IMR-90 (cell line): ENCODE measurements at regions not wholly inside any gene's neighbourhood (a gene's known extent, or its start where the extent isn't known, plus 50 kb on each side); places are given as distances from the start of the nearest gene placed in this dataset.

ENCODE experiments used
- ATAC-seq: fragments of 200-7000 bp; cut with Tn5 transposase; 2 replicates; pipeline ENCODE4 v1.9.1; 2020; ENCODE audit warnings: low read depth, mild to moderate bottlenecking, moderate library complexity
- BruUV-seq: library from RNA; stranded (reverse); fragments of 400-500 nt; replicated peaks from 2 replicates; lab custom pipeline; 2021; lab: Mats Ljungman, UMichigan
- CTCF ChIA-PET: fragments of 300-600 bp; formaldehyde crosslinking; extraction: SDS; loops from one replicate; lab custom pipeline; 2021; ENCODE audit warnings: antibody characterized with exemption; lab: Yijun Ruan, JAX
- POLR2A ChIA-PET: fragments of 300-600 bp; sonication (Branson Sonifier 250); formaldehyde crosslinking; loops from one replicate; lab custom pipeline; 2022; ENCODE audit warnings: antibody characterized with exemption; ENCODE audit not compliant: unreplicated experiment; lab: Charles Lee
- DNase-seq: peaks from one replicate; pipeline ENCODE4 v3.0.0; 2013
- H2AFZ ChIP-seq: replicated peaks from 2 replicates; pipeline ENCODE3; 2013; ENCODE audit warnings: low read length, mild to moderate bottlenecking; ENCODE audit not compliant: poor library complexity
- H2AK5ac ChIP-seq: 2 replicates; pipeline ENCODE4 v1.6.1; 2013; ENCODE audit warnings: low read depth, low read length, inconsistent platforms
- H2AK9ac ChIP-seq: replicated peaks from 2 replicates; pipeline ENCODE3; 2013; ENCODE audit warnings: mild to moderate bottlenecking, low read depth, low read length, moderate library complexity; ENCODE audit not compliant: poor library complexity
- H2BK120ac ChIP-seq: 2 replicates; pipeline ENCODE4 v1.6.1; 2013; ENCODE audit warnings: low read depth, low read length, inconsistent platforms
- H2BK15ac ChIP-seq: 3 replicates; pipeline ENCODE4 v1.6.1; 2013; ENCODE audit warnings: low read depth, low read length, inconsistent platforms
- H2BK20ac ChIP-seq: 2 replicates; pipeline ENCODE4 v1.6.1; 2013; ENCODE audit warnings: low read depth, mild to moderate bottlenecking, inconsistent platforms, low read length, moderate library complexity
- H2BK5ac ChIP-seq: 2 replicates; pipeline ENCODE4 v1.6.1; 2013; ENCODE audit warnings: mild to moderate bottlenecking, low read depth, low read length, inconsistent platforms; ENCODE audit not compliant: poor library complexity, severe bottlenecking
- H3K14ac ChIP-seq: replicated peaks from 2 replicates; pipeline ENCODE4 v1.6.1; 2013; ENCODE audit warnings: low read depth, low read length, inconsistent platforms
- H3K18ac ChIP-seq: 2 replicates; pipeline ENCODE4 v1.6.1; 2013; ENCODE audit warnings: low read depth, low read length, control low read depth
- H3K23ac ChIP-seq: 2 replicates; pipeline ENCODE4 v1.6.1; 2013; ENCODE audit warnings: low read depth, low read length, inconsistent platforms
- H3K27ac ChIP-seq: 2 replicates; pipeline ENCODE4 v1.5.1; 2013; ENCODE audit warnings: mild to moderate bottlenecking, control low read depth, low read length; ENCODE audit not compliant: insufficient read depth
- H3K27me3 ChIP-seq: 2 replicates; pipeline ENCODE4 v1.6.1; 2013; ENCODE audit warnings: low read length; ENCODE audit not compliant: control insufficient read depth, insufficient read depth
- H3K36me3 ChIP-seq: 2 replicates; pipeline ENCODE4 v1.6.1; 2013; ENCODE audit warnings: low read length, mixed read lengths; ENCODE audit not compliant: control insufficient read depth, insufficient read depth
- H3K4ac ChIP-seq: 2 replicates; pipeline ENCODE4 v1.6.1; 2013; ENCODE audit warnings: low read depth, low read length, inconsistent platforms
- H3K4me1 ChIP-seq: 2 replicates; pipeline ENCODE4 v1.6.1; 2013; ENCODE audit warnings: low read length, mixed read lengths; ENCODE audit not compliant: control insufficient read depth, insufficient read depth
- H3K4me2 ChIP-seq: 2 replicates; pipeline ENCODE4 v1.6.1; 2013; ENCODE audit warnings: low read depth, mild to moderate bottlenecking, control low read depth, low read length, moderate library complexity
- H3K4me3 ChIP-seq: 2 replicates; pipeline ENCODE4 v1.5.1; 2013; ENCODE audit warnings: low read depth, mild to moderate bottlenecking, control low read depth, low read length, moderate library complexity; ENCODE audit not compliant: insufficient read depth
- H3K56ac ChIP-seq: 2 replicates; pipeline ENCODE4 v1.6.1; 2013; ENCODE audit warnings: low read length, inconsistent platforms; ENCODE audit not compliant: insufficient read depth; ENCODE audit errors: extremely low read depth
- H3K79me1 ChIP-seq, 2 experiments: 2 replicates each; pipeline ENCODE4 v1.6.1; 2013; ENCODE audit warnings: low read length in 2 of 2, inconsistent platforms in 1 of 2, low read depth in 1 of 2
- H3K9ac ChIP-seq: 2 replicates; pipeline ENCODE4 v1.6.1; 2013; ENCODE audit warnings: low read depth, low read length, control low read depth
- H3K9me1 ChIP-seq: 2 replicates; pipeline ENCODE4 v1.6.1; 2013; ENCODE audit warnings: low read length, inconsistent platforms; ENCODE audit not compliant: insufficient read depth
- H3K9me3 ChIP-seq: 2 replicates; pipeline ENCODE4 v1.6.1; 2013; ENCODE audit warnings: low read length; ENCODE audit not compliant: control insufficient read depth, insufficient read depth
- H4K20me1 ChIP-seq: 2 replicates; pipeline ENCODE4 v1.6.1; 2013; ENCODE audit warnings: low read length, inconsistent platforms; ENCODE audit not compliant: insufficient read depth
- H4K5ac ChIP-seq: 2 replicates; pipeline ENCODE4 v1.6.1; 2013; ENCODE audit warnings: mild to moderate bottlenecking, low read depth, low read length, control low read depth
- H4K8ac ChIP-seq, 2 experiments: 2 replicates each; pipeline ENCODE4 v1.6.1; 2013; ENCODE audit warnings: low read depth in 2 of 2, low read length in 2 of 2, control low read depth in 1 of 2, inconsistent platforms in 1 of 2
- H4K91ac ChIP-seq: 2 replicates; pipeline ENCODE4 v1.6.1; 2013; ENCODE audit warnings: low read depth, low read length, inconsistent platforms; ENCODE audit not compliant: insufficient read depth
- BHLHE40 ChIP-seq: fragments of 150-350 bp; IDR thresholded peaks from 2 replicates; pipeline ENCODE4 v1.6.1; 2016; ENCODE audit warnings: mild to moderate bottlenecking, low read depth, low read length
- CEBPB ChIP-seq: IDR thresholded peaks from 2 replicates; pipeline ENCODE4 v1.6.1; 2012; ENCODE audit warnings: low read depth, low read length, improper control_type of control experiment
- CHD1 ChIP-seq: IDR thresholded peaks from 2 replicates; pipeline ENCODE4 v1.6.1; 2012; ENCODE audit warnings: low read depth, low read length, improper control_type of control experiment
- CTCF ChIP-seq: conservative IDR thresholded peaks from 2 replicates; pipeline ENCODE4 v1.5.1; 2012; ENCODE audit warnings: mild to moderate bottlenecking, low read depth, low read length, improper control_type of control experiment
- ELK1 ChIP-seq: fragments of 150-350 bp; IDR thresholded peaks from 2 replicates; pipeline ENCODE4 v1.6.1; 2016; ENCODE audit warnings: low read depth, mild to moderate bottlenecking, low read length, moderate library complexity, borderline replicate concordance
- FOS ChIP-seq: fragments of 150-350 bp; IDR thresholded peaks from 2 replicates; pipeline ENCODE4 v1.6.1; 2016; ENCODE audit warnings: low read depth, low read length
- MAFK ChIP-seq: IDR thresholded peaks from 2 replicates; pipeline ENCODE4 v1.6.1; 2012; ENCODE audit warnings: low read depth, low read length, improper control_type of control experiment
- NFE2L2 ChIP-seq: fragments of 150-350 bp; IDR thresholded peaks from 2 replicates; pipeline ENCODE4 v1.6.1; 2016; ENCODE audit warnings: low read depth, mild to moderate bottlenecking, low read length
- POLR2A ChIP-seq: IDR thresholded peaks from 2 replicates; pipeline ENCODE4 v1.6.1; 2012; ENCODE audit warnings: mild to moderate bottlenecking, low read depth, low read length
- RAD21 ChIP-seq: IDR thresholded peaks from 2 replicates; pipeline ENCODE4 v1.6.1; 2012; ENCODE audit warnings: low read length, improper control_type of control experiment
- RCOR1 ChIP-seq: IDR thresholded peaks from 2 replicates; pipeline ENCODE4 v1.6.1; 2012; ENCODE audit warnings: mild to moderate bottlenecking, low read length, improper control_type of control experiment; ENCODE audit not compliant: insufficient replicate concordance
- RFX5 ChIP-seq: IDR thresholded peaks from 2 replicates; pipeline ENCODE4 v1.8.0; 2012; ENCODE audit warnings: low read depth, mild to moderate bottlenecking, low read length, moderate library complexity
- SMC3 ChIP-seq: fragments of 150-350 bp; IDR thresholded peaks from 2 replicates; pipeline ENCODE4 v1.6.1; 2016; ENCODE audit warnings: low read depth, mild to moderate bottlenecking, antibody characterized with exemption, low read length, moderate library complexity
- USF2 ChIP-seq: fragments of 150-350 bp; IDR thresholded peaks from 2 replicates; pipeline ENCODE4 v1.6.1; 2017; ENCODE audit warnings: mild to moderate bottlenecking, antibody characterized with exemption, low read length, low read depth
- WGBS, 2 experiments: methylation state at CpG; one replicate each; pipeline versions ENCODE4 v1.1.5 to v1.1.7; 2013; ENCODE audit warnings: missing lambda C conversion rate in 2 of 2; ENCODE audit not compliant: insufficient read length in 1 of 2; ENCODE audit errors: extremely low coverage in 2 of 2; 5-methylcytosine and 5-hydroxymethylcytosine counted together
- dilution Hi-C: fragments of 300-500 bp; cut with HindIII; formaldehyde crosslinking; loops from one replicate; pipeline ENCODE4 v1.14.3; 2018; ENCODE audit warnings: low sequenced_read_pairs; ENCODE audit not compliant: unreplicated experiment
- in situ Hi-C: fragments of 300-500 bp; cut with MboI; formaldehyde crosslinking; loops from 3 replicates; pipeline ENCODE4 v1.14.3; 2019; ENCODE audit warnings: low sequenced_read_pairs, inconsistent platforms, mixed read lengths
- intact Hi-C: fragments of 100-400 bp; cut with micrococcal nuclease; formaldehyde crosslinking; loops from 2 replicates; pipeline ENCODE4 v1.10.0; 2022

DNA sequence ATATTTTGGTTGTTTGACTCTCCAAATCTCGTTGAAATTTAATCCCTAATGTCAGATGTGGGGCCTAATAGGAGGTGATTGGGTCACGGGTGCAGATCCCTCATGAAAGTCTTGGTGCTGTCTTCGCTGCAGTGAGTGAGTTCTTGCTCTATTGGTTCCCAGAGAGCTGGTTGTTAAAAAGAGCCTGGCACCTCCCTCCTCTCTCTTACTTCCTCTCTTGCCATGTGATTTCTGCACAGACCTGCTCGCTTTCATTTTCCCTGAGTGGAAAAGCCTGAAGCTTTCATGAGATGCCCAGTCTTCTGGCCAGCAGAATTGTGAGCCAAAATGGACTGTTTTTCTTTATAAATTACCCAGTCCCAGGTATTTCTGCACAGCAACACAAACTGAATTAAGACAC is 221.6 kb downstream of the MAT2B start:
- no peaks in the 10 kb centered on the region for H3K9me1 ChIP-seq
- no peak overlapping the region for H4K91ac ChIP-seq
- no peak overlapping the region for H2BK20ac ChIP-seq
- H4K8ac ChIP-seq: 0 out of 4 replicates have a peak overlapping the region, but pooled peaks of 1 of the 2 experiments have one; percentile 38
- peaks cover 2% of the 10 kb centered on the region for H3K4me1 ChIP-seq
- H3K36me3 ChIP-seq: no peaks in the 10 kb centered on the region
- peak overlapping the region; percentile 23; the same call in 1 of the 2 replicates for H4K5ac ChIP-seq
- no peak overlapping the region for H2BK5ac ChIP-seq
- H3K4ac ChIP-seq: no peak overlapping the region
- no peak overlapping the region for H3K23ac ChIP-seq
- BruUV-seq: no TSS peak
- H2AFZ ChIP-seq: no peak overlapping the region
- dilution Hi-C loops (no loop called here), intact Hi-C loops (no loop called here), in situ Hi-C loops (no loop called here)
- TF ChIP-seq ELK1 (no peak), RCOR1 (no peak), SMC3 (no peak), POLR2A (no peak), CTCF (no peak), NFE2L2 (no peak), CEBPB (no peak), BHLHE40 (no peak), USF2 (no peak), CHD1 (no peak), FOS (no peak), RAD21 (no peak), MAFK (no peak), RFX5 (no peak)
- H4K20me1 ChIP-seq: no peaks in the 10 kb centered on the region
- ChIA-PET CTCF (no interaction called here), POLR2A (no interaction called here)
- H3K79me1 ChIP-seq: no peaks in the 10 kb centered on the region
- DNase-seq (no peak), ATAC-seq (no peak)
- no peak overlapping the region for H3K14ac ChIP-seq
- no peak overlapping the region for H3K56ac ChIP-seq
- H2AK5ac ChIP-seq: no peak overlapping the region
- no peak overlapping the region for H3K18ac ChIP-seq
- no peak overlapping the region for H3K27ac ChIP-seq
- no CpG with 5 or more reads among the region's 4 CpGs for WGBS, 2 experiments
- no peak overlapping the region for H2BK15ac ChIP-seq
- H2AK9ac ChIP-seq: no peak overlapping the region
- H3K4me3 ChIP-seq: no peak overlapping the region
- H3K27me3 ChIP-seq: no peaks in the 10 kb centered on the region
- no peak overlapping the region for H3K9ac ChIP-seq
- H3K9me3 ChIP-seq: no peaks in the 10 kb centered on the region
- peak overlapping the region; percentile 35; the same call in 1 of the 2 replicates for H3K4me2 ChIP-seq
- H2BK120ac ChIP-seq: no peak overlapping the region
